PC-9 (cell line): ENCODE measurements at regions not wholly inside any gene's neighbourhood (a gene's known extent, or its start where the extent isn't known, plus 50 kb on each side); places are given as distances from the start of the nearest gene placed in this dataset.

Source experiments
- CTCF ChIP-seq: fragments of 200-600 bp; sonication (generic); conservative IDR thresholded peaks from 2 replicates; pipeline ENCODE4 v1.6.1; 2017; ENCODE audit warnings: mixed run types, antibody characterized with exemption, mild to moderate bottlenecking, moderate library complexity
- EZH2 ChIP-seq: fragments of 200-600 bp; sonication (generic); IDR thresholded peaks from 2 replicates; pipeline ENCODE4 v1.8.0; 2017; ENCODE audit warnings: antibody characterized with exemption, low read depth

GRCh38 chr9:85322592-85322991, 419.2 kb downstream of the AGTPBP1 start:
- TF ChIP-seq CTCF: no peak
- TF ChIP-seq EZH2: no peak
